ENCODE measurements at regions not wholly inside any gene's neighbourhood (a gene's known extent, or its start where the extent isn't known, plus 50 kb on each side); places are given as distances from the start of the nearest gene placed in this dataset.

DNA sequence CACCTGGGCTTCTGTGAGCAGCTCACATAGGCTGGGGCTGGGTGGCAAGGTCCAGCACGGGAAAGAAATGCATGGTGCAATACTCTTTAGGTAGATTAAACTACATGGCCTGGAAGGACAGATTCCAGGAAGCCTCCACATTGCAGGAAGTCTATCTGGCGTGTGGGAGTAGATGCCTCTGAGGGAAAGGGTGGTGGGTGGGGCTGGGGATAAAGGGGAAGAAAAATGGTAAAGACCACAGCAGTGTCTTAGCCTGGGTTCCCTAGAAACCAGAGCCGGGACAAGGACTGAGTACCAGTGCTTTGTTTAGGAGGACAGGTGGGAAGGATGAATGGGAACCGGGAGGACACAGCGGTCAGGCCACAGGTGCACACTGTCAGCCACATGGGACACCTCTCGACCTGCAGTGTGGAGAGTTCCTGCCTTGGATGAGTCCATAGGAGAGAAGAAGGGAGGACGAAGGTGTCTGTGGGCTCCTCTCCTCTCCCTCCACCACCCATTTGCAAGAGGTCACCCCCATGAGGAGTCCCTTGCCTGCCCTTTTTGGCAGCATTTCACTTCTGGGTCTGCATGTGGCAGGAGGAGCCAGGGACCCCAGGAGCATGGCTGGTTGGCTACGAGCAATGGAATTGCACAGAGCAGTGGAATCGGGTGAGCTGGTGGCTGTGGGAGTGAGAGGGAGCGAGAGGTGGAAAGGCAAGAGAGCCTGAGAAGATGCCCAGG is 91.5 kb upstream of the HS6ST1 start:
- Histone ChIP-seq H3K27me3 (ENCODE audit: insufficient read depth, low read depth) (no peaks in the 10 kb centered on the region), H2AFZ (ENCODE audit: low read depth) (no peak overlapping the region), H4K20me1 (ENCODE audit: insufficient read depth) (no peaks in the 10 kb centered on the region), H3K4me3 (IDR thresholded peaks at IDR 0.05; ENCODE audit: insufficient read depth, low read depth, low read length) (no peak overlapping the region), H3K36me3 (ENCODE audit: insufficient read depth) (no peaks in the 10 kb centered on the region), H3K79me2 (ENCODE audit: insufficient read depth, low read depth) (no peaks in the 10 kb centered on the region), H3K27ac (no peak overlapping the region), H3K4me1 (ENCODE audit: low read depth, poor library complexity, severe bottlenecking) (no peaks in the 10 kb centered on the region), H3K9ac (no peak overlapping the region), H3K4me2 (no peak overlapping the region)
- TF ChIP-seq, protein P1, sequence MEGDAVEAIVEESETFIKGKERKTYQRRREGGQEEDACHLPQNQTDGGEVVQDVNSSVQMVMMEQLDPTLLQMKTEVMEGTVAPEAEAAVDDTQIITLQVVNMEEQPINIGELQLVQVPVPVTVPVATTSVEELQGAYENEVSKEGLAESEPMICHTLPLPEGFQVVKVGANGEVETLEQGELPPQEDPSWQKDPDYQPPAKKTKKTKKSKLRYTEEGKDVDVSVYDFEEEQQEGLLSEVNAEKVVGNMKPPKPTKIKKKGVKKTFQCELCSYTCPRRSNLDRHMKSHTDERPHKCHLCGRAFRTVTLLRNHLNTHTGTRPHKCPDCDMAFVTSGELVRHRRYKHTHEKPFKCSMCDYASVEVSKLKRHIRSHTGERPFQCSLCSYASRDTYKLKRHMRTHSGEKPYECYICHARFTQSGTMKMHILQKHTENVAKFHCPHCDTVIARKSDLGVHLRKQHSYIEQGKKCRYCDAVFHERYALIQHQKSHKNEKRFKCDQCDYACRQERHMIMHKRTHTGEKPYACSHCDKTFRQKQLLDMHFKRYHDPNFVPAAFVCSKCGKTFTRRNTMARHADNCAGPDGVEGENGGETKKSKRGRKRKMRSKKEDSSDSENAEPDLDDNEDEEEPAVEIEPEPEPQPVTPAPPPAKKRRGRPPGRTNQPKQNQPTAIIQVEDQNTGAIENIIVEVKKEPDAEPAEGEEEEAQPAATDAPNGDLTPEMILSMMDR (conservative IDR thresholded peaks at IDR 0.05; ENCODE audit: low read depth, low read length), result no peak

DNA sequence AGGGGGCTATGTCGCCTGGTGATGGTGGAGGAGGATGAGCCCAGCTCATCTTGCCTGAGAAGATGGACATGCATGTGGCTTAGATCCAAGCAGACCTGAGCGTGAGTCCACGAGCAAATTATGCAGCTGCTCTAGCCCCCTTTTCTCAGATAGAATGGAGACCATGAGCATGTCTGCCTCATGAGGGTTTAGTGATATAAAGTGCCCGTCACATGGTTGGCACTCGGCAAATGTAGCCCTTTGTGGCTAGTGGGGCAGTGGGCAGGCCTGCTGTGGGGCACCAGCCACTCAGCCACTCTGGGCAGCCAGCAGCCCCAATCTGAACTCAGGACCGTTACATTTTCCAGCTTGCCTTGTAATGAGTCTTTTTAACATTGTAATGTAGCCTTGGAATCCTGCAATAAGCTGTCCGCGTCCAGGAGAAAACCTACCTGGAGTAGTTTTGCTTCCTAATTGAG is 92.1 kb upstream of the HS6ST1 start:
- H2AFZ ChIP-seq (ENCODE audit: low read depth), result no peak overlapping the region
- H3K4me3 ChIP-seq (IDR thresholded peaks at IDR 0.05; ENCODE audit: insufficient read depth, low read depth, low read length), result no peak overlapping the region

DNA sequence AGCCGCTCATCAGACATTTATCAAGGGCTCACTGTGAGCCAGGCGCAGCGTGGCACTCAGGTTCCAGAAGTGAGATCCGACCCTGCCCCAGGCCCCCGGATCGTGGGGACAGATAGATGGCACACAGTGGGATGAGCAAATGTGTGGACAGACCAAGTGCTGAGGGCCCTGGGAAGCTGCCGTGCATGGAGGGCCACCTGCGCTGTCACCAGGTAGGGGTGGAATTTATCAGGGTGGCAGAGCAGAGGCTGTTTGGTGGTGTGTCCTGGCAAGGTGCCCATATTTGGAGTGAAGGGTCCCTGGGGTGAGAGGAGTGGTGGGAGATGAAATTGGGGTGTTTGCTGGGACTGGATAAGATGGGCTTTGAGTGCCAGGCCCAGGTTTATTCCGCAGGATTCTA is 92.8 kb upstream of the HS6ST1 start:
- Histone ChIP-seq H3K79me2 (ENCODE audit: insufficient read depth, low read depth) (no peaks in the 10 kb centered on the region), H3K27ac (no peak overlapping the region), H2AFZ (ENCODE audit: low read depth) (no peak overlapping the region), H3K27me3 (ENCODE audit: insufficient read depth, low read depth) (no peaks in the 10 kb centered on the region), H3K4me3 (IDR thresholded peaks at IDR 0.05; ENCODE audit: insufficient read depth, low read depth, low read length) (no peak overlapping the region), H3K36me3 (ENCODE audit: insufficient read depth) (no peaks in the 10 kb centered on the region), H4K20me1 (ENCODE audit: insufficient read depth) (no peaks in the 10 kb centered on the region), H3K4me2 (no peak overlapping the region), H3K4me1 (ENCODE audit: low read depth, poor library complexity, severe bottlenecking) (no peaks in the 10 kb centered on the region), H3K9ac (no peak overlapping the region)
- TF ChIP-seq, protein P1 (conservative IDR thresholded peaks at IDR 0.05; ENCODE audit: low read depth, low read length), result no peak

More for the DNA sequence above, 92.1 kb upstream of the HS6ST1 start:
- H3K27me3 ChIP-seq (ENCODE audit: insufficient read depth, low read depth), result no peaks in the 10 kb centered on the region
- no peaks in the 10 kb centered on the region for H3K36me3 ChIP-seq (ENCODE audit: insufficient read depth)
- TF ChIP-seq, protein P1 (conservative IDR thresholded peaks at IDR 0.05; ENCODE audit: low read depth, low read length), result no peak
- H3K79me2 ChIP-seq (ENCODE audit: insufficient read depth, low read depth), result no peaks in the 10 kb centered on the region
- H3K4me1 ChIP-seq (ENCODE audit: low read depth, poor library complexity, severe bottlenecking), result no peaks in the 10 kb centered on the region
- no peak overlapping the region for H3K9ac ChIP-seq
- no peak overlapping the region for H3K27ac ChIP-seq
- no peaks in the 10 kb centered on the region for H4K20me1 ChIP-seq (ENCODE audit: insufficient read depth)
- no peak overlapping the region for H3K4me2 ChIP-seq

DNA sequence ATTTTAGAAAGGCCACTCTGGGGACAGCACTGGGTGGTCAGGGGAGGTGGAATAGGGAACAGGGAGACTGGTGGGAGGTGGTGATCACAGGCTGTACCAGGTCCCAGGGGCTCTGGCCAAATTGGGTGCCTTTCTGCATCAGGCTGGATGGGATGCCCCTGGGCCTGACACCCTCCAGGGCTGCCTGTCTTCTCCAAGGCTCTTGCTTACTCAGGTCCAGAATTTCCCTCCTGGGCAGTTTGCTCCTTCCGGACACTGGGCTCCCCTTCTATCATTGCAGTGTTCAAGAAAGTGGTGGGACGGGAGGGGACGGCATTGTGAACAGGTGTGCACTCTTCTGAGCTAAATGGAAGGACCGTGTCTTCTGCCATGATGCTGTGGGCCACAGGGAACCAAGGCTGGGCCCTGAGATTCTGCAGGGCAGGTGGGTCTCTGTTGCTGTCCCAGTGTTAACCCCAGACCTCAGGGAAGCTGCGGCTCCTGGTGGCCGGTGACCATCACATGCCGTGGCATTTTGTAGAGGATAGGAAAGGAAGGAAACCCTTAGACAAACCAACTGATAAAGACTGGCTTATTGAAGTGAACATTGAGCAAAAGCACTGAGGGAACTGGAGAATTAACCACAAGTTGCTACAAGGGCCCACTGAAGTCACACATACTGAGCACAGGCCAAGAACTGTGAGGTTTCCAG is 93.7 kb upstream of the HS6ST1 start:
- Histone ChIP-seq H3K4me3 (IDR thresholded peaks at IDR 0.05; ENCODE audit: insufficient read depth, low read depth, low read length) (no peak overlapping the region), H3K9ac (no peak overlapping the region)

More for the DNA sequence above, 93.7 kb upstream of the HS6ST1 start:
- Histone ChIP-seq H2AFZ (ENCODE audit: low read depth) (no peak overlapping the region), H3K27ac (no peak overlapping the region), H3K79me2 (ENCODE audit: insufficient read depth, low read depth) (no peaks in the 10 kb centered on the region), H3K36me3 (ENCODE audit: insufficient read depth) (no peaks in the 10 kb centered on the region), H3K4me1 (ENCODE audit: low read depth, poor library complexity, severe bottlenecking) (no peaks in the 10 kb centered on the region), H4K20me1 (ENCODE audit: insufficient read depth) (no peaks in the 10 kb centered on the region), H3K27me3 (ENCODE audit: insufficient read depth, low read depth) (no peaks in the 10 kb centered on the region), H3K4me2 (no peak overlapping the region)
- TF ChIP-seq, protein P1 (conservative IDR thresholded peaks at IDR 0.05; ENCODE audit: low read depth, low read length), result no peak

Measured in KMS-11 (cell line).